Ascending aorta (tissue), 2 donors: ENCODE measurements at regions not wholly inside any gene's neighbourhood (a gene's known extent, or its start where the extent isn't known, plus 50 kb on each side); places are given as distances from the start of the nearest gene placed in this dataset.
"Not testable (repeated sequence)": the region's sequence is repeated elsewhere in the genome, so short reads cannot be mapped to it uniquely, and the experiment has no call there.

ENCODE experiments used
- DNase-seq, 2 donors: peaks; one replicate each; pipeline ENCODE4 v3.0.0-alpha.2; 2019; ENCODE audit warnings: low spot score in 2 of 2
- H3K27ac ChIP-seq, 2 donors: fragments of 200-600 bp; sonication (generic); one replicate each; pipeline ENCODE4 v1.5.1; 2016 to 2017; ENCODE audit warnings: mild to moderate bottlenecking in 1 of 2
- H3K27me3 ChIP-seq: fragments of 200-600 bp; sonication (generic); one replicate; pipeline ENCODE4 v1.5.1; 2017
- H3K36me3 ChIP-seq, 2 donors: fragments of 200-600 bp; sonication (generic); one replicate each; pipeline ENCODE4 v1.5.1; 2016
- H3K4me1 ChIP-seq, 2 donors: fragments of 200-600 bp; sonication (generic); one replicate each; pipeline ENCODE4 v1.5.1; 2016 to 2017; ENCODE audit warnings: mild to moderate bottlenecking in 1 of 2
- H3K4me3 ChIP-seq, 2 donors: fragments of 200-600 bp; sonication (generic); one replicate each; pipeline ENCODE4 v1.5.1; 2016 to 2017; ENCODE audit warnings: mild to moderate bottlenecking in 1 of 2
- H3K9me3 ChIP-seq, 2 donors: fragments of 200-600 bp; sonication (generic); one replicate each; pipeline ENCODE4 v1.5.1; 2016
- intact Hi-C: fragments of 100-400 bp; cut with DNase I; formaldehyde crosslinking; loops from one replicate; pipeline ENCODE4 v1.15.1; 2023

DNA sequence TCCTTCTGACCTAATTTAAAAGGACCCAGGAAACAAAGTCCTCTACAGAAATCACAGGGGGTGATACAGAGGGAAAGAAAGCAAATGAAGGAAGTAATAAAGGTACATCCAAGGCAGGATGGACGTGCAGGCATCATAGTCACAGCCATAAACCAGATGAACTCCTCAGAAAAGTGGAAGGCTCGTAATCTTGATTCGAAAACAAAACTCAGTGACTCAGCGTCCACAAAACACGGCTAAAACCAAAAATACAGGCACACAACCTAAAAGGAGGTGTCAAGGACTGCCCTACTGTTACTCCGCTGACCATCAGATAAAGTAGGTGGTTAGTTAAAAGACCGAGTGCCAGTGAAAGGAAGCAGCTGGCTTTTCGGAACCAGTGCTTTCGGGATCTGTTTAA is 81.5 kb downstream of the TRIM69 start:
- H3K36me3 ChIP-seq, H3K27me3 ChIP-seq, H3K9me3 ChIP-seq, H3K27ac ChIP-seq, H3K4me3 ChIP-seq, intact Hi-C loops, DNase-seq, H3K4me1 ChIP-seq: not testable (repeated sequence)

DNA sequence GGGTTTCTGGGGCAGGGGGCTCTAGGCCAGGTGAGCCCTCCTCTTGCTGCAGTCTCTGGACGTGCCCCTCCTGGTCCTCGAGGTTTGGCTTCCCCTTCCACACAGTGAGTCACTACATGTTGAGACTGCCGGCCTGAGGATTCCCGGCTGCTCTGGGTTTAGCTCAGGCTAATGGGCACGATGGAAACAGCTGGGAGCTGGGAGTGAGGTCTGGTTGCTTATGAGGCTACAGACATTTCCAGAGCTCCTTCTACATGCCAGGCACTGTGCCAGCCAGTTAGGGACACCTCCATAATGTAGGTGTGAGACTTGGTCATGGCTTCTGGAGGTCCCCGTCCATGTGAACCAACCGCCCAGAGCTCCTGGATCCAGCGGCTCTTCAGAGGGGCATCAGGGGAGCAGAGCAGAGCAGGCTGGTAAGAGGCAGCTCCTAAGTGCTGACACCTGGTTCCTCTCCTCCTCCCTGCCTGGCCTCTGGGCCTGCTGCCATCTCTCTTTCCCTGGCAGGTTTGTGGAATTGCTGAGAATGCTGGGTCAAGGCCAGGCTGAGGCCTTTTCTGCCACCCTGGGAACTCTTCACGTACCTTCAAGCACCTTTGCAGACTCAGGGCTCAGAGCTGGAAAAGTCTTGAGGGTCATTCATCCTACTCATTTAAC is 83.1 kb downstream of the TRIM69 start:
- H3K4me1 ChIP-seq, H3K9me3 ChIP-seq, intact Hi-C loops, H3K27ac ChIP-seq, DNase-seq, H3K36me3 ChIP-seq, H3K4me3 ChIP-seq, H3K27me3 ChIP-seq: not testable (repeated sequence)

DNA sequence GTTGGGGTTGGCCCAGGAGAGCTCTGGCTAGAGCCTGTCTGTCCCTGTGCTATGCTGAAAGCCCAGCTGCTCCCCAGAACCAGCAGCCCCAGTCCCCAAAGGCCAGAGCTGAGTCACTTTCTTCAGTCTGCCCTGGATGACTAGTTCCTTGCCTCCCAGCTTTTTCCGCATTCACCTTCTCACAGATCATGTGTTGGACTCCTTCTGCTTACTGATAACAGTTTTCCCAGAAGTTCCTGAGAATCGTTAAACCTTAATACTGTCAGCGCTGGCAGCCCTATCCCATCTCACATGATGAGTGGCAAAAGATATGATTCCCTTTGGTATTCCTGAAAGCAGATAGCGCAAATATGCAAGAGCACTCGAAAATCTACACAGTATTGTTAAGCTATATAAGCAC is 84.2 kb downstream of the TRIM69 start:
- not testable (repeated sequence) for H3K27ac ChIP-seq, H3K27me3 ChIP-seq

DNA sequence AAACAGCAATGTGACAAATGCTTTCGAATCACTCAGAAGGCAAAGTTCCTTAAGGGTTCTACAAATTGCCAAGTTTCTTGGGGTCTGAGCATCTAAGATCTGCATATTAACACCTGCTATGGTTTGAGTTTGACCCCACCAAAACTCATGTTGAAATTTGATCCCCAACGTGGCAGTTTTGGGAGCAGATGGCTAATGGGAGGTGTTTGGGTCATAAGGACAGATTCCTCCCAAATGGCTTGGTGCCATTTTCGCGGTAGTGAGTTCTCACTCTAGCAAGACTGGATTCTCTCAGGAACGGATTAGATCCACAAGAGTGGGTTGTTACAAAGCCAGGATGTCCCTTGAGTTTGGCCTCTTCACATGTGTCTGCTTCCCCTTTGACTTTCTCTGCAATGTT is 84.6 kb downstream of the TRIM69 start:
- H3K36me3 ChIP-seq, H3K27ac ChIP-seq, H3K27me3 ChIP-seq, H3K4me1 ChIP-seq, intact Hi-C loops, H3K4me3 ChIP-seq, H3K9me3 ChIP-seq, DNase-seq: not testable (repeated sequence)

More for the DNA sequence above, 84.2 kb downstream of the TRIM69 start:
- DNase-seq, H3K4me3 ChIP-seq, H3K36me3 ChIP-seq, H3K4me1 ChIP-seq, intact Hi-C loops, H3K9me3 ChIP-seq: not testable (repeated sequence)

DNA sequence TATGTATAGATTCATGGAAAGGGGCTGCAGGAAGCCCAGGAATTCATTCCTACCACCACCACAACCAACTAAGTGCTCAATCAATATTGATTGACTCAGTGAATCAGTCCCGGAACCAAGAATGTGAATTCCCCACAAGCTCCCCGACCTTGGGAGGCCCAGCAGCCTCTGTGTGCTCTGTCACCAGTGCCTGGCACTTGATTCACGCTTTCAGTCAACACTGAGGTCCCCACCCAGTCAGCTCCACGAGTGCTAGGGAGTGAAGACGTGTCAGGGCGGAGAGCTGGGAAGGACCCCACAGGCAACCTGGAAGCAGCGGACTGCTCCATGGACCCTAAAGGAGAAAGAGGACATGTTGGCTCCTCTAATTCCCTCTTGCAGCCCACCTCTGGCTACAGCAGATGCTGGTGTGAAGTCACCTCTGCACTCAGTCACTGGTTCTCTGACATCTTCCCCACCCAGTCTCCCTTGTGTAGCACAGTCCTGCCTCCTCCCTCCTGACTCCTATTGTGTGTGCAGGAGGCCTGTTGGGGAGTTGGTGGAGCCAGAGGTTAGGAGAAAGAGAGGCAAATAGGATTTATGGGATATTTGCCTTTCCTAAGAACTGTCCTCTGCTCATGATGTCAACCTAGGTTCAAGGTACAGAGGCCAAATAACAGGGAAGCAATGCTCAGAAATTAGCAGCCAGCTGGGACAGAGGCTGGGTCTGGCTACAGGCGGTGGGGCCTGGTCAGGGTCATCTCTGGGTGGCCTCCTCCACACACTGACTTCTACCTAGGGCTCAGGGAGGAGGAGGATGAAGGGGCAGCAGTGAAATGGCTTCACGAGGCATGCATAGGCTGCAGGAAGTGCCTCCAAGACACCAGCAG is 88.2 kb downstream of the TRIM69 start:
- intact Hi-C loops, DNase-seq, H3K27ac ChIP-seq, H3K9me3 ChIP-seq, H3K4me3 ChIP-seq, H3K4me1 ChIP-seq, H3K36me3 ChIP-seq, H3K27me3 ChIP-seq: not testable (repeated sequence)

DNA sequence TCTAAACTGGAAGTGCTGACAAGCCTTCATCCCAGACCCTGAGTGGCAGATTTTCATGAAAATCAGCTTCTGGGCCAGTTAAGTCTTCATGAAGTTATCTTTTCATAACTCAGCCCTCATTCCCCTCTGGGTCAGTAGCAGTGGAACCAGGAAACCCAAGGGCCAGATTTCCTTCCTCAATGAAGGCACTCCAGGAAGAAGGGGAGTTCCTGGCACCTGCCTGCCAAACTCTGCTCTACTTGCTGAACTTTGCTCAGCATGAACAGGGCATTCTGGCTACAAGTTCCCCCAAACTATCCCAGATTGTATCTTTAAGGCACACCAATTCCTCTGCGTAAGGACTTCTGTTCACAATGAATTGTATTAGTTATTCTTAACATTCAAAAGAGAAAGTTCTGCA is 90.3 kb downstream of the TRIM69 start:
- H3K4me1 ChIP-seq, H3K36me3 ChIP-seq, DNase-seq, H3K9me3 ChIP-seq, H3K27ac ChIP-seq, intact Hi-C loops, H3K27me3 ChIP-seq, H3K4me3 ChIP-seq: not testable (repeated sequence)

DNA sequence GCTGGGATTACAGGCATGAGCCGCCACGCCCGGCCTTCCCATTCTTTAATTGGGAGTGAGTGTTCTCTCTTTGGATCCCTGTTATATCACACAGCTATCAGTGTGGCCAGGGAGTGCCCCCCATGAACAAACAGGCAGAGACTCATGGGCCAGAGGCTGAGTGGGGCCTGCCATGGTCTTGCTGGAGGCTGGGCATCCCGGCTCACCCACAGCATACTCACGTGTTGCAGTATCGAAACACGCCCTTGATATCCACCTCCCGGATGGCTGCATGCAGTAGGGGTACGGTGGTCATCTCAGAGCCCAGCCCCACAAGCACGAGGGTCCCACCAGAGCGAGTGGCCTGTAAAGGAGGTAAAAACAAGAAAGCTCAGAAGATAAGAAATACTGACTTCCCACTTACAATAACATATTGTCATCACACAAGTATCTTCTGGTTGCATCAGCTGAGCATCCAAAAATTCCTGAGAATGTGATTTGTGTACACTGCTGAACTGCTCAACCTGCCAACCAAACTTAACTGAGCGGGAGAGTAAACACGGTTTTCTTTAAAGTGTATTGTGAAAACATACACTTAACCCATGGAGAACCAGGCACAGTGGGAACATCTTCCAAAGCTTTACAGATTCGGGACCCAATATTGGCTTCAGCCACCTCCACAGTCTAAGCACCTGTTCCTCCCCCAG is 92.0 kb downstream of the TRIM69 start:
- intact Hi-C loops, H3K4me3 ChIP-seq, H3K27ac ChIP-seq, H3K36me3 ChIP-seq, DNase-seq, H3K27me3 ChIP-seq, H3K4me1 ChIP-seq, H3K9me3 ChIP-seq: not testable (repeated sequence)

DNA sequence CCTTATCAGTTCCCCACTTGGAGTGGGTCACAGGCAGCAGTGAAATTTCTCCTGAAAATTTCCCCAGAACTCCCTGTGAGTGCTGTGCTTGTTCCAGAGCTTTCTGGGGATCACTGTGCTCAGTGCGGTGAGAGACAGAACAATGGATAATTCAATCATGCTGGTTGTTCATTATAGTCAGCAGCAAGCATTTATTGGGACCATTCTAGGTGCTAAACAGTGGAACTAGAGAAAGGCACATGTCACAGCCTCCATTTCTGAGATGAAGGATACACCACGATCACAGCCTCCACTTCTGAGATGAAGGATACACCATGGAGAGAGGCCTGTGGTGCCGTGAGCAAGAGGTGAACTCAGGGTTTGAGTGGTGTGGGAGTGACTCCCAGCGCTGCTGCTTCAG is 92.8 kb downstream of the TRIM69 start:
- H3K9me3 ChIP-seq, H3K36me3 ChIP-seq, H3K4me3 ChIP-seq, H3K27ac ChIP-seq, H3K4me1 ChIP-seq, H3K27me3 ChIP-seq, DNase-seq, intact Hi-C loops: not testable (repeated sequence)

DNA sequence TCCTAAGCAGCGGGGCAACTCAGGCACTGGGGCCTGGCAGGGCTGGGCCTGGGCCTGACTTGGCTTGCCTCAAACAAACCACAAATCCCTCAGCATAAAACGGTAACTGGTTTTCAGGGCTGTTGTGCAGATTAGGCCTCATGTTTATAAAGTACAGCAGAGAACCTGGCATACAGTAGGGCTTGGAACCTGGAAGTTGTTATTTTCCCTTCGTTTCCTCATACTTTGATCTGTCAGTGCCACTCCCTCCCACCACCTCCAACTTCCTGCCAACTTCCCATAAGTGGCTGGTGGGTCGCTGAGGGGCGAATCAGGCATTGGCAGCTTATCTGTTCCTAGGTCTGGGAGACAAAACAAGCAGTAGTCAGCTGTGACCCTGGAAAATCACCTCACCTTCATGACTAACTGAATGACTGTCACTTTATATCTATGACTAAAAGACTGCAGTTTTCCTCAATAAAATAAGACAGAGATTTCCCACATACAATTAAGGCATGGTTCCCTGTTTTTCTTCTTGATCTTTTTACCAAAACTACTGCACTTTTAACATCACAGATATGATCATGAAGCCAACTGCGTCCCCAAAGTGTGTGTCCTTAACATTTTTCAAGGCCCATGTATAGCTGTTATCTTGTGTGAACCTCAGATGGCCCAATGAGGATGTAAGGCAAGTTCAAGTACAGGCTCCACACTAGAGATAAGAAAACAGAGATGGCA is 94.5 kb downstream of the TRIM69 start:
- H3K9me3 ChIP-seq, DNase-seq, H3K27me3 ChIP-seq, H3K36me3 ChIP-seq, H3K4me3 ChIP-seq, H3K27ac ChIP-seq, H3K4me1 ChIP-seq, intact Hi-C loops: not testable (repeated sequence)

DNA sequence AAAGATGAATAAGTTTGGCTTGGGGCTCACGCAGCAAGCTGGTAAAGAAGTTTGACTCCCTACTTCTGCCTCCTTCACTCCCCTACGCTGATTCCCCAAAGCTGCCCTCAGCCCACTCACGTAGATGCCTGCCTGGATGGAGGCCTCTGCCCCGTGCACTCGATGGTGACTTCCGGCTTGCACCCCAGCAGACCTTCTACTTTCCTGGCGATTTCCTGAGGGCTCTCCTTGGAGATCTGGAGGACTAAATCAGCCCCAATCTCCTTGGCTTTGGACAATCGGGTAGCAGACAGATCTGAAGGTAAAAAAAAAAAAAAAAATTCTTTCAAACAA is 95.0 kb downstream of the TRIM69 start:
- intact Hi-C loops, DNase-seq, H3K4me3 ChIP-seq, H3K27me3 ChIP-seq, H3K27ac ChIP-seq, H3K36me3 ChIP-seq, H3K4me1 ChIP-seq, H3K9me3 ChIP-seq: not testable (repeated sequence)

DNA sequence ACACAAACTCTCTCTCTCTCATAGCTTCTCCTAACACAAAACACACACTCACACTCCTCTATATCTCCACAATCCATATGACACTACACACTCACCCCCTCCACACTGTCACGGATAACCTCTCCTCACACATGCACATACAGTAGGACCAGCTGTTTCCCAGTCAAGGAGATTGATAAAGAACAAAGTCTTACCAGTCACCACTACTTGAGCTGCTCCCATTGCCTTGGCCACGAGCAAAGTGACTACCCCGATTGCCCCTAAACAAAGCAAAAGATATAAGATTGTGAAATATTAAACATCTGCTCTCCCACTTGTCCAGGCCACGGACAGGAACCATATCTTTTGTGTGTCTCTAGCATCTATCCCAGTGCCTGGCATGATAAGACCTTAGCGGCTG is 95.8 kb downstream of the TRIM69 start:
- H3K4me1 ChIP-seq, DNase-seq, H3K36me3 ChIP-seq, H3K4me3 ChIP-seq, H3K27ac ChIP-seq, H3K9me3 ChIP-seq, H3K27me3 ChIP-seq, intact Hi-C loops: not testable (repeated sequence)

DNA sequence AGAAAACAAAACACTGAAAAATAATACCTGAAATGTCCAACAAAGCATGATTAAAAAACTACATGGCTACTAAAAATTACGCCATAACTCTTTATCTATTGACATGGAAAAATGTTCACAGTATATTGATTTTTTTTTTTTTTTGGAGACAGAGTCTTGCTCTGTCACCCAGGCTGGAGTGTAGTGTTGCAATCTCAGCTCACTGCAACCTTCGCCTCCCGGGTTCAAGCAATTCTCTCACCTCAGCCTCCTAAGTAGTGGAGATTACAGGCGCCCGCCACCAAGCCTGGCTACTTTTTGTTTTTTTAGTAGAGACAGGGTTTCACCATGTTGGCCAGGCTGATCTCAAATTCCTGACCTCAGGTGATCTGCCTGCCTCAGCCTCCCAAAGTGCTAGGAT is 96.8 kb downstream of the TRIM69 start:
- H3K27ac ChIP-seq, DNase-seq, H3K36me3 ChIP-seq, H3K27me3 ChIP-seq, intact Hi-C loops, H3K4me1 ChIP-seq, H3K9me3 ChIP-seq, H3K4me3 ChIP-seq: not testable (repeated sequence)

DNA sequence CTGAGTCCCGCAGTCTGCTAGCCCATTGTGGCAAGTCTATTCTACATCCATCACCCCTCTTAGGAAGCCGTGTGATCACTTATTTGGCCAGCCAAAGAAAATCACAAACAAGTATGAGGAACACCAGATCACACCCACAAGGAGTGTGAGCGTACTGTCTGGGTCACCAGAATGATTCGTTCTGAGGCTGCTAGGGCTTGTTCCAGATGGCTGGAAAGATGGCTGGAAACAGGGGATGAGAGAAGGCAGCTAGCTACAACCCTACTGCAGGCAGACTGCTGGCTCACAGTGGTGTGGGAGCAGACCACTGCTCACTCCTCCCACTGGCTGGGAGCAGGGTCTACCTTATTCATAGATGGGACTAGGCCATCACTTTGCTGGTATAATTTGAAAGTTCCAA is 97.4 kb downstream of the TRIM69 start:
- H3K27me3 ChIP-seq, H3K4me3 ChIP-seq, H3K27ac ChIP-seq, DNase-seq, H3K9me3 ChIP-seq, H3K4me1 ChIP-seq, intact Hi-C loops, H3K36me3 ChIP-seq: not testable (repeated sequence)

DNA sequence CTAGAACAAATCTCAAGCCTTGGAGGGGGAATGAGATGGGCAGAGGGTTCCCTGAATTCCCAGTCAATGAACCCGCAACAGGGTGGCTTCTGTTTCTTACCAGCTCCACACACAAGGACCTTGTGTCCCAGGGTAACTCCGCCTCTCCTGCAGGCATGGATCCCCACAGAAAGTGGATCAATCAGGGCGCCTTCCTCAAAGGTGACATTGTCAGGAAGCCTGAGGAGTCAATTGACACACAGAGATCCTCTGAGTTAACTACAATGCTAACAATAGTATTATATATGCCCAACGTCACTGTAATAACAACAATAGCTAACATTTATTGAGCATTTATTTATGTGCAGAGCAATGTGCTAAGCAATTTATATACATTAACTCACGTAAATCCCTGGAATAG is 98.8 kb downstream of the TRIM69 start:
- H3K27me3 ChIP-seq, H3K36me3 ChIP-seq, intact Hi-C loops, DNase-seq, H3K4me3 ChIP-seq, H3K4me1 ChIP-seq, H3K9me3 ChIP-seq, H3K27ac ChIP-seq: not testable (repeated sequence)
